GM08714 (cell line): ENCODE measurements at regions not wholly inside any gene's neighbourhood (a gene's known extent, or its start where the extent isn't known, plus 50 kb on each side); places are given as distances from the start of the nearest gene placed in this dataset.

Experiments
- H3K4me3 ChIP-seq: fragments of 200-500 bp; sonication (Bioruptor generic); 2 replicates; pipeline ENCODE4 v1.5.1; 2014; ENCODE audit warnings: mild to moderate bottlenecking, low read length, inconsistent platforms
- ZNF274 ChIP-seq: IDR thresholded peaks from 2 replicates; pipeline ENCODE4 v1.6.1; 2012; ENCODE audit warnings: mild to moderate bottlenecking, low read depth, low read length

DNA sequence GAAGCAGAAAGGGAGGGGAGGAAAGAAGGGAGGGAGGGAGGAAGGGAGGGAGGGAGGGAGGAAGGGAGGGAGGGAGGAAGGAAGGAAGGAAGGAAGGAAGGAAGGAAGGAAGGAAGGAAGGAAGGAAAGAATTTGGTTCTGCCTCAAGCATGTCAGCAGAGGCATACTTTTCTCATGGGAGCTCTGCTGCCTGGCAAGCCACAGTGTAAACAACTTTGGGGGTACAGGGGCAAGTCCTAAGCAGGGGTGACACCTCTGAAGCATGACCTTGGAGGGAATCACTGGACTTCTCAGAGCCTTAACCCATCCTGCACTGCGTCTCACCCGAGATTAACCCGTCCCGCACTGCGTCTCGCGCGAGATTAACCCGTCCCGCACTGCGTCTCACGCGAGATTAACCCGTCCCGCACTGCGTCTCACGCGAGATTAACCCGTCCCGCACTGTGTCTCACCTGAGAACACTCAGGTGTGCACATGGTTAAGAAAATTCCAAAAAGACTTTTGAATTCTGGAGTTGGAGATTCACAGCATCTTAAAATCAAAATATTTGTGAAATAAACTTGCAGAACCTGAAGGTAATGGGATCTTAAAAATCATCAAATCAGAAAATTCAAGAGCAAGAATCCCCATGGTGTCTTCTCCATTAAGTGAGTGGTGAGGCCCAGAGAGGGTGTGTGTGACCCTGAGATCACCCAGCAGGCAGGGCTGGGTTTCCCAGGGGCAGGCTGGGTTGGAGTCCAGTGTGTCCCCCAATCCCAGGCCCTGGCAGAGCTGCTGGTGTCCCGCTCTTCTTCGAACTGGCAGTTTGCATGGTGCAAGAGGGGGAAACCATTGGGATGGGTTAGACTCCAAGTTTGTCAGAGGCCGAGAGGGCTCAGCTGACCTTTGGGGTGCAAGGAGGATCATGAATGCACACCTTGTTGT is 190.4 kb downstream of the MN1 start:
- no peak overlapping the region for H3K4me3 ChIP-seq
- TF ChIP-seq ZNF274: no peak

DNA sequence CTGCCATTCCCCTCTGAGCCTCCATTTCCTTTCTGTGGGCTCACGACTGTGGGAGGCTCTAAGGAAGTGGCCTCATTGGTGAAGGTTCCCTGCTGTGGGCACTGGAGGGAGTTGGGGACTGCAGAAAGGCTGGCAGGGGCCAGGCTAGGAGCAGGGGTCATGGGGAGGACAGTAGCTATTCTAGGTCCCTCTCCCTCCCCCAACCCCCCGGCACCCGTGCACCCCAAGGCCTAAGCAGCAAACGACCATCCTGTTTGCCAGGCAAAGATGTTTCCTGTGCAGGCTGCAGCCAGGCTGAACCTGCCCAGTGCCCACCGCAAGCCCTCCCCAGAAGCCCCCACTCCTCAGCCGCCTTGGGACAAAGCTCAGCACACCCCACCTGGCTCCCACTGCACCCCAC is 189.4 kb downstream of the MN1 start:
- no peak overlapping the region for H3K4me3 ChIP-seq
- no peak for TF ChIP-seq ZNF274

DNA sequence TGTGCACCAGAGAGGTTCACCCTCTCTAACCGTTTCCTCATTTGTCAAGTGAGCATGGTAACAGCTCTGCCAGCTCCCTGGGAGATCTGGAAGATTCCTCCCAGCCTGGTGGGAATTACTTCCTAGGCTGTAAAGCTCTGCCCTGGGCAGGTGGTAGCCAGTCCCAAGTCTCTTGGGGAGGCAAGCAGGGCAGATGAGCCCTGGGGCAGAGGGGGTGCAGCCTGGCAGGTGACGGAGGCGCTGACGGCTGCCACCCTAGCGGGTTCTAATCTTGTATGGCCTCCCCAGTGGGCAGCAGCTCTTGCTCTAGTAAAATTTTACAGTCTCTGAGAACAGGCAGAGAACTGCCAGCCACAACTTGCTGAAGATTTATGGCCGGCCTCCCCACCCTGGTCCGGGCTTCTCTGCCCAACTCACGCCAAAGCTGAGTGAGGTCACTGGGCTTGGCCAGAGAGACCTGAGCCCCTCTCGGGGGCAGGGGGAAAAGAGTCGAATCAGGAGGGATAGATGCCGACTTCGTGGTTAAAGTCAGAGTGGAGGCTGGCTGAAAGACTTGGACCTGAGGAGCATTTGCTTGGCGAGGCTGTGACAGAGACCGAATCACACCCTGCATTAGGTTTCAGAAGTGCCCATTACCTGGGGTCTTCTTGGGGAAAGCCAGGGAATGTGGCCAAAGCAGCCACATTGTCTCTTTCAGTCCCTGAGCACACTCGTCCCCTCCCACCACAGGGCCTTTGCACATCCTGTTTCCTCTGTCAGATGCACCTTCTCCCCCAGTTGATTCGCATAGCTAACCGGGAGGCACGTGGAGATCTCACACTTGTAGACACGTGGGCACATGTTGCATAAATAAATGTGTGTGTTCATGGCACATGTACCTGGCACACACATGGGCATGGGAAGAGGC is 188.2 kb downstream of the MN1 start:
- no peak overlapping the region for H3K4me3 ChIP-seq
- TF ChIP-seq ZNF274: no peak

DNA sequence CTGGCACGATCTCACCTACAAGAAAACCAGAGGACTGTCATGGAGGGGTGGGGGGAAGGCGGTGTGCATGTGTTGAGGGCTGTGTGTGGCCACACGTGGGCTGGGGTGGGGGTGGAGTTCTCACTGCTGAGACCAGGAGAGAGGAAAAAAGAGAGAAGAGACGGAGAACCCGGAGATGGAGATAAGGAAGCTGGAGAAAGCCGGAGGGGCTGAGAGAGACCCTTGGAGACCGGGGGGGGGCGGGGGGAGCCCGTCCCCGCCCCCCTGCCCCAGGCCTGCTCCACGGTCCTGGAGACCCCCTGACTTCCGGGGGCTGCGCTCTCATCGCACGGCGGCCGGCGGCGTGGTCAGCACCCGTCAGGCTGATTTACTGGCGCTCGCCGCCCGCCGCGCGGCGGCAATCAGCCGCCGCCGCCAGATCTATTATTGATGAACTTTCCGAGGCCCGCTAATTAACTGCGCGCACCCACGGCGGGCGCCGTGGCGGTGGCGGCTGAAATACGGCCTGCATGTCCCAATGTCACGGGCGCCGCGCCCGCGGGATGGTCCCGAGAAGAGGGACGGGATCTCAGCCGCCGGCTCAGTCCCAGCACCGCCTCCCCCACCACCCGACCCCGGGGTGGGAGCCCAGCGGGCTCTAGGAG is 187.4 kb downstream of the MN1 start:
- no peak for TF ChIP-seq ZNF274
- H3K4me3 ChIP-seq: no peak overlapping the region

DNA sequence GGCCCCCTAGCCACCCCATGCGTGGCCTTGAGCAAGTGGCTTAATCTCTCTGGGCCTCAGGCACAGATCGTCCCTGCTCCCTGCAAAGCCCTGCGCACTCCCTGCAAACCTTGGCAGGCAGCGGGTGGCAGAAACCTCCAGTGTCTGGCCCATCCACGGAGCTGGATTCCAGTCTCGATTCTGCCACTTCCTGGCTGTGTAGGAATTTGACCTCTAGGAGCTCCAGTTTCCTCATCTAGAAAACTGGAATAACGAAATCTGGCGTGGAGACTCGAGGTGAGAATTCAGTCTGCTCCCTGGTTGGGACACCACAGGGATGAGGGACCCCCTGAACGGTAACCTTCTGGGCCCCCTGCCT is 186.9 kb downstream of the MN1 start:
- H3K4me3 ChIP-seq: no peak overlapping the region
- TF ChIP-seq ZNF274: no peak

DNA sequence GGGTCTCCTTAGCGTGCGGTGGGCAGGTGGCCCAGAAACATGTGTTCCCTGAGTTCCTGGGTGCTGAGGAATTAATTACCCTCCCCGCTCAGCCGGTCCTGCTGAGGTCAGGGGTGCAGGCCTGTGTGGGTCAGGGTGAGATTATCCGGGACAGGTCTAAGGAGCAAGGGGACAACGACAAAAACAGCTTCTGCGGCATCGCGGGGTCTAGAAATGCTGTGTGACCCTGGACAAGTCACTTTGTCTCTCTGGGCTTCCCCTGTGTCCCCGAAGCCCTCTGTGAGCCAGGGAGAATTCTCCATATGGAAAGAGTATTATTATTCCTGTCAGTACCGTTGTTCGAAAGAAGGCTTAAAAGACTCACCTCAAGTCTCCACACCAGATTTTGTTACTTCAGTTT is 186.1 kb downstream of the MN1 start:
- no peak overlapping the region for H3K4me3 ChIP-seq
- TF ChIP-seq ZNF274: no peak

DNA sequence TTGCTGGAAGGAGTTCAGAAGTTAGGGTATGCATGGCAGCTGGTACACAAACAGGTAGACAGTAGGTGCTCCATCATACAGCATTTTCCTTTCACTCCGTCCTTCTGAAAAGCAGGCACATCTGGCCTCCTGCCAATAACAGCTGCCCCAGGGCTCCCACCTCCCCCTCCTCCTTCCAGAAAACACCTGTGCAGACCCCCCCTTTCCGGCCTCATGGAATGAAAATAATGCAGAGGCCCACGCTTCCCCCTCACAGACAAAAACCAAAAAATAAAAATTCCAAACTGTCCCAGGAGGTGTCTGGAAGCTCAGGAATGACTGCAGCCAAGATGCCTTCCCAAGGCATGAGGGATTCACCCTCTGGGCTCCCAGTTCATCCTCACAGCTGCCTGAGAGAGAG is 185.5 kb downstream of the MN1 start:
- H3K4me3 ChIP-seq: no peak overlapping the region
- TF ChIP-seq ZNF274: no peak

DNA sequence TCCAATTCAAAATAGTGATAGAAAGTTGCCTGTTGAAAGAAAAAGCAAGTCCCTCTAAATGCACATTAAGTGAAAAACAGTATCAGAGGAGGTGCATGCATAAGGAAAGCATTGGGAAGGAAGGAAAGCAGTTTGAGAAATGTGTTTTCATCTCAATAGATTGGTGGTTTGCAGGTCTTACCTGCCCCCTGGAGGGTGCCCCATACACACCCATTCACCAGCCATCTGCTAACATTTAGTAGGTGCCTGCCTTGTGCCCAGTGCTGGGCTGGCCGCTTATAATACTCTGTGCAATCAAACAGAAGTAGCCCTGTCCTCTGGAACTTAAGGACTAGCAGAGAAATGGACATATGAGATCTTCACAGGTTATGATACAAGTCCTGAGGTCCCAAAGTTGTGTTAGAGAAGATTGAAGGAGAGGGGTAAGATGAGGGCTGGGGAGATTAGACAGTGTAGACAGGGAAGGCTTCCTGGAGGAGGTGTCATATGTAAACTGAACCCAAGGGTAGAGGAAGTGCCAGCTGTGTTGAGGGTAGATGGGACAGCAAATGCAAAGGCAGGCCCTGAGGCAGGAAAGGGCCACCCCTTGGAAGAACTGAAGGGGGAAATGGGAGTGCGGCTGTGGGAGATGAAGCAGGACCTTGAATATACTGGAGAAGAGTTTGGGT is 184.2 kb downstream of the MN1 start:
- no peak for TF ChIP-seq ZNF274

DNA sequence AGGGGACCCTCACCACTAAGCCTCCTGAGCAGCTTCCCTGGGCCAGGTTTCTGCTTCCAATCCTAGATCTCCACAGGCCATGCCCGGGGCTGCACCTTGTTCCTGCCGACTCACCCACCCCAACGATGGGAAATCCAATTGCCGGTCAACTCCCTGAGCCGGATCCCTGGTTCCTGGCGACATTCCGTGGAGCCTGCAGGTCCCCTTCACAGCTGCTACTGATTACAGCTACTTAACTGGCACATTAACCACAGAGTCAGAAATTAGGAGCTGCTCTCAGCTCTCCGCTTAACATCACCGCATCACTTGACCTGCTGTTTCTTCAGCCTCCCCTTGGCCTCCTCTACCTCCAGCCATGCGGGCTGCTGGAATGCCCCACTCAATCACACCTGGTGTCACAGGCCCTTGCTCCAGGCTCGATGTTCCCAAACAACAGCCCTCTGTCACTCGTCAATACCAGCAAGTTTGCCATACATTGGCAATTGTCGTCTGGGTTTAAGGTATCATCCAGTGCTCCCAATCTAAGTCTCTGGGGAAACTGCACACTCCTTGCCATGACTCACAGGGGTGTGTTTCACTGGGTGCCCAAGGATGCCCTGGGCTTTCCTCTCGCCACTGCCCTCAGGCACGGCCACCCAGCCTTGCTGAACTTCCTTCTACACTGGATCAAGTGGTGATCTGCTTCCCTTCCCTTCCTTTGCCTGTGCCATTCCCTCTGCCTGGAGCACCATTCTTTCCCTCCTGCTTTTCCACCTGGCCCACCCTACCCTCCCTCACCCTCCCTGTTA is 181.0 kb downstream of the MN1 start:
- no peak overlapping the region for H3K4me3 ChIP-seq
- no peak for TF ChIP-seq ZNF274

More for the DNA sequence above, 184.2 kb downstream of the MN1 start:
- H3K4me3 ChIP-seq: no peak overlapping the region

DNA sequence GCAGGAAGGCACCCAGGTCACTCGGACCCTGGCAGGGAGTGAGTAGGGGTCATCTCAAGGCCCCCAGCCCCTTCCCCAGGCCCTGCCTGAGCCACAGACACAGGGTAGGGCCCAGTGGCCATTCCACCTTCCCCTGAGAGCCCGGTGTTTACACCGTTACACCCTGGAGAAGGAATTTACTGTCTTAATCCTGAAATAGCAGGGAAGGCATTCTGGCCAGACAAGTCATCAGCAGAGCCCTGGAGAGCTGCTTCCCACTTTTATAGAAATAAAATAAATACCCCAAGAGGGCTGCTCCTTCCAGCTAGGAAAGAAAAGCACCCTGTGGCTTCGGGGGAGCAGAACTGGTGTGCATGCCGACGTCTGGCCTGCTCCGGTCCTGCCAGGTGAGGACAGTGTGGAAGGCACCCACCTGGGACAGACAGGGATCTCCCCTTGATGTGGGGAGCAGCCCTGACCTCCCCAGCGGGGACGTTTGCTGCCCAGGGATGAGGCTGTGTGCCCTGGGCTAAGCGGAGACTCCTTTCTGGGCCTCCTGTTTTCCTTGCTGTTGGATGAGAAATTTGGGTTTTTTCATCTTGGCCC is 180.0 kb downstream of the MN1 start:
- no peak for TF ChIP-seq ZNF274
- no peak overlapping the region for H3K4me3 ChIP-seq

DNA sequence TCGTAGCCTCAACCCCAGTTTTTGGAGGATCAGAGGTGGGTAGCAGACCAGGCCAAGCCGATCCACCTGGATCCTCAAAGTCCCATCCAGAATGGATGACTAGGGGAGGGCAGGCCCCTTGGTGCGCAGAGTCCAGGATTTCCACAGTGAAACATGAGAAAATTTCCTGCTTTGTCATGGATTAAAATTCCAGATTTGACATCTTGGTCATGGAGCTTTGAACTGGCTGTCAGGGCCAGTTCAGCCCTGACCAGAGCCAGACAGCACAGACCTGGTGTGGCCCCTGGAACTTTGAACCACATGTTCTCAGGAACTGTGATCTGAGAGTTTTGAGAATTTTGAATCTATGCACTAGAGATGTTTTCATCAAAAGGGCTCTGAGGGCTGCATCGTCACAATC is 177.5 kb downstream of the MN1 start:
- H3K4me3 ChIP-seq: no peak overlapping the region
- TF ChIP-seq ZNF274: no peak

DNA sequence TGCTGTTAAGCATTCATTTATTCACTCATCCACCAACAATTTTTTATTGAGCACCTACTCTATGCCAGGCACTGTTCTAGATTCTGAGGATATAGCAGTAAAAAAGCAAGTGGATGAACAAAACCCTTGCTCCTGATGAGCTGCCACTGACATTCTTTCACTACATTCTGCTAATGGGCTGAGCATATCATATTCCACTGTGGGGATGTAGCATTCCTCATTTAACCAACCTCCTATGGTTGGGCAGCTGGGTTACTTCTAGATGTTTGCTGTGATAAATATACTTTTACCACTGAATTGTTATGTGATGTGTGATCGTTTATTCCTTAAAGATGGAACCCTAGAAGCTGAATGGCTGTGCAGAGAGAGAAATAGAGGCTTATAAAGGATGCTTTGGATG is 176.9 kb downstream of the MN1 start:
- H3K4me3 ChIP-seq: no peak overlapping the region
- TF ChIP-seq ZNF274: no peak

DNA sequence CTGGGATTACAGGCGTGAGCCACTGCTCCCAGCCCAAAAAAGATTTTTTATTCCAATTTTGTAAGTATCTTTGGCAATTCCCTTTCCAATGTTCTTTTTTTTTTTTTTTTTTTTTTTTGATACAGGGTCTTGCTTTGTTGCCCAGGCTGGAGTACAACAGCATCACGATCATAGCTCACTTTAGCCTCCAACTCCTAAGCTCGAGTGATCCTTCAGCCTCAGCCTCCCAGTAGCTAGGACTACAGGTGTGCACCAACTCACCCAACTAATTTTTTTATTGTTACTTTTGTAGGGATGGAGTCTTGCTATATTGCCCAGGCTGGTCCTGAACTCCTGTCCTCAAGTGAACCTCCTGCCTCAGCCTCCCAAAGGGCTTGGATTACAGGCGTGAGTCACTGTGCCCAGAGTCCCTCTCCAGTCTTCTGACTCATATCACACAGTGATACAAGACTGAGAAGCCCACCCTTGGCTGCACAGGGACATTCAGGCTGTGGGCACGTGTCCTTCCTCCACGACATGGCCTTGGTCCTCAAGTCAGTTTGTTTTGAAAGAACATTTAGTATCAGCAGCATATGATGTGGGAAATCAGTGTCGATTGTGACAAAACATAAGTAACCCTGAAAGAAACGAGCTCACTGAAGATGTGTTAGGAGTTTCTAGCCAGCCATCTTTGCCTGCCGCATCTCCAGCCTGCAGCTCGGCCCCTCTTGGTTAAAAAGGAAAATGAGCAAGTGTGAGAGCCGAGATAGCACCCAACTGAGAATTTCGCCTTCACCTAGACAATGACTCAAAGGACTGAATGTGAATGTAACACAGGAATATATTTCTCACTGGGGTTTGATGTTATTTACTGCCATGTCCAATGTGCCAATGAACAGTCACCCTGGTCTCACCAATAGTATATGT is 175.5 kb downstream of the MN1 start:
- no peak for TF ChIP-seq ZNF274
- no peak overlapping the region for H3K4me3 ChIP-seq
